ENCODE measurements at regions not wholly inside any gene's neighbourhood (a gene's known extent, or its start where the extent isn't known, plus 50 kb on each side); places are given as distances from the start of the nearest gene placed in this dataset.

DNA sequence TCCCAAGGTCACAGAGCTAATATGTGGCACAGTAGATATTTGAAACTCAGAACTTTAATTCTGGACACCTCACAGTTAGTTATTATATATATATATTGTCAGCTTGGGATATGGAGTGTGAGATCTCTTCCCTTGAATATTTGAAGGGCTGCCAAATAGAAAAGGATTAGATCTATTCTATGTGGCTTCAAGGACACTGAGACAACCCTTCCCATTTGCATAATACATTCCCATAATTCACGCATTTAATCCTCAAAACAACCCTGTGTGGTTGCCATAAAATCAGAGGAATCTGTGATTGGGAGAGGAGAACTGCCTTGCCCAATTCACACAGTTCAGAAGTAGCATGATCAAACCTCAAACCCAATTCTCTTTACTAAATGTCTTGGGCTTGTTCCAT lies 365.8 kb upstream of the DYNLRB2 start:
- intact Hi-C loops (cut with DNase I) = no loop called here
- Histone ChIP-seq H3K4me1 (no peaks in the 10 kb centered on the region), H3K9me3 (no peaks in the 10 kb centered on the region), H3K36me3 (no peaks in the 10 kb centered on the region), H3K4me3 (no peak overlapping the region), H3K27me3 (peaks cover 0 to 6% (median 0%) of the 10 kb centered on the region in 9 donors), H3K27ac (no peak overlapping the region)
- TF ChIP-seq, protein P1, sequence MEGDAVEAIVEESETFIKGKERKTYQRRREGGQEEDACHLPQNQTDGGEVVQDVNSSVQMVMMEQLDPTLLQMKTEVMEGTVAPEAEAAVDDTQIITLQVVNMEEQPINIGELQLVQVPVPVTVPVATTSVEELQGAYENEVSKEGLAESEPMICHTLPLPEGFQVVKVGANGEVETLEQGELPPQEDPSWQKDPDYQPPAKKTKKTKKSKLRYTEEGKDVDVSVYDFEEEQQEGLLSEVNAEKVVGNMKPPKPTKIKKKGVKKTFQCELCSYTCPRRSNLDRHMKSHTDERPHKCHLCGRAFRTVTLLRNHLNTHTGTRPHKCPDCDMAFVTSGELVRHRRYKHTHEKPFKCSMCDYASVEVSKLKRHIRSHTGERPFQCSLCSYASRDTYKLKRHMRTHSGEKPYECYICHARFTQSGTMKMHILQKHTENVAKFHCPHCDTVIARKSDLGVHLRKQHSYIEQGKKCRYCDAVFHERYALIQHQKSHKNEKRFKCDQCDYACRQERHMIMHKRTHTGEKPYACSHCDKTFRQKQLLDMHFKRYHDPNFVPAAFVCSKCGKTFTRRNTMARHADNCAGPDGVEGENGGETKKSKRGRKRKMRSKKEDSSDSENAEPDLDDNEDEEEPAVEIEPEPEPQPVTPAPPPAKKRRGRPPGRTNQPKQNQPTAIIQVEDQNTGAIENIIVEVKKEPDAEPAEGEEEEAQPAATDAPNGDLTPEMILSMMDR (IDR thresholded peaks at IDR 0.05) = no peak
- TF ChIP-seq POLR2A (IDR thresholded peaks at IDR 0.05) = no peak
- WGBS, 4 donors = 57 to 84% (median 73%) methylated on average over 1 of the region's 1 CpG
- ATAC-seq = no peak
- no peak for DNase-seq

GRCh38 chr16:80174416-80174815 lies 366.4 kb upstream of the DYNLRB2 start:
- H3K27me3 ChIP-seq = peaks cover 0 to 6% (median 0%) of the 10 kb centered on the region in 9 donors
- no peak for DNase-seq
- no peak for TF ChIP-seq POLR2A (IDR thresholded peaks at IDR 0.05)
- TF ChIP-seq, protein P1 (IDR thresholded peaks at IDR 0.05) = no peak
- WGBS, 4 donors = 77 to 89% (median 80%) methylated on average over 2 of the region's 2 CpGs
- H3K27ac ChIP-seq = no peak overlapping the region
- H3K36me3 ChIP-seq = no peaks in the 10 kb centered on the region
- intact Hi-C loops (cut with DNase I) = no loop called here
- no peaks in the 10 kb centered on the region for H3K4me1 ChIP-seq
- no peak for ATAC-seq
- H3K9me3 ChIP-seq = no peaks in the 10 kb centered on the region
- no peak overlapping the region for H3K4me3 ChIP-seq

GRCh38 chr16:80171746-80172145 lies 369.0 kb upstream of the DYNLRB2 start:
- Histone ChIP-seq H3K27ac (no peak overlapping the region), H3K9me3 (no peaks in the 10 kb centered on the region), H3K36me3 (no peaks in the 10 kb centered on the region), H3K27me3 (peaks cover 0 to 6% (median 0%) of the 10 kb centered on the region in 9 donors), H3K4me1 (no peaks in the 10 kb centered on the region), H3K4me3 (no peak overlapping the region)
- 49 to 58% (median 49%) methylated on average over 4 of the region's 4 CpGs for WGBS, 4 donors
- intact Hi-C loops (cut with DNase I) = no loop called here
- TF ChIP-seq, protein P1 (IDR thresholded peaks at IDR 0.05) = no peak
- ATAC-seq (no peak), DNase-seq (no peak)

DNA sequence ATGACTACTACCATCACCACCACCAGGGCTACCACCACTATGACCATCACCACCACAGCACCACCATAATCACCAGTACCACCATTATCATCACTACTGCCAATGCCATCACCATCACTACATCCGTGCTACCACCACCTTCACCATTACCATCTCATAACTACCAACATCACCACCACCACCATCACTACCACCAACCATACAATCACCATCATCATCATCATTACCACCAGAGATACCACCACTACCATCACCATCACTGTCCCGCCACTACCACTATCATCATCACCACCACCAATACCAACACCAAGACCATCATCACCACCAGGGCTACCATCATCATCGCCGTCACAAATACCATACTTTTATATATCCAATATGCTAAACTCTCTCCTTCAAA lies 369.6 kb upstream of the DYNLRB2 start:
- Histone ChIP-seq H3K9me3 (no peaks in the 10 kb centered on the region), H3K4me1 (no peaks in the 10 kb centered on the region), H3K36me3 (no peaks in the 10 kb centered on the region), H3K27me3 (peaks cover 0 to 6% (median 0%) of the 10 kb centered on the region in 9 donors), H3K27ac (no peak overlapping the region), H3K4me3 (no peak overlapping the region)
- intact Hi-C loops (cut with DNase I) = no loop called here
- DNase-seq (no peak), ATAC-seq (no peak)
- TF ChIP-seq, protein P1 (IDR thresholded peaks at IDR 0.05) = no peak
- TF ChIP-seq POLR2A (IDR thresholded peaks at IDR 0.05) = no peak
- WGBS, 4 donors = 74 to 96% (median 83%) methylated on average over 4 of the region's 4 CpGs
